ENCODE measurements at regions not wholly inside any gene's neighbourhood (a gene's known extent, or its start where the extent isn't known, plus 50 kb on each side); places are given as distances from the start of the nearest gene placed in this dataset.
"Not testable (repeated sequence)": the region's sequence is repeated elsewhere in the genome, so short reads cannot be mapped to it uniquely, and the experiment has no call there.

DNA sequence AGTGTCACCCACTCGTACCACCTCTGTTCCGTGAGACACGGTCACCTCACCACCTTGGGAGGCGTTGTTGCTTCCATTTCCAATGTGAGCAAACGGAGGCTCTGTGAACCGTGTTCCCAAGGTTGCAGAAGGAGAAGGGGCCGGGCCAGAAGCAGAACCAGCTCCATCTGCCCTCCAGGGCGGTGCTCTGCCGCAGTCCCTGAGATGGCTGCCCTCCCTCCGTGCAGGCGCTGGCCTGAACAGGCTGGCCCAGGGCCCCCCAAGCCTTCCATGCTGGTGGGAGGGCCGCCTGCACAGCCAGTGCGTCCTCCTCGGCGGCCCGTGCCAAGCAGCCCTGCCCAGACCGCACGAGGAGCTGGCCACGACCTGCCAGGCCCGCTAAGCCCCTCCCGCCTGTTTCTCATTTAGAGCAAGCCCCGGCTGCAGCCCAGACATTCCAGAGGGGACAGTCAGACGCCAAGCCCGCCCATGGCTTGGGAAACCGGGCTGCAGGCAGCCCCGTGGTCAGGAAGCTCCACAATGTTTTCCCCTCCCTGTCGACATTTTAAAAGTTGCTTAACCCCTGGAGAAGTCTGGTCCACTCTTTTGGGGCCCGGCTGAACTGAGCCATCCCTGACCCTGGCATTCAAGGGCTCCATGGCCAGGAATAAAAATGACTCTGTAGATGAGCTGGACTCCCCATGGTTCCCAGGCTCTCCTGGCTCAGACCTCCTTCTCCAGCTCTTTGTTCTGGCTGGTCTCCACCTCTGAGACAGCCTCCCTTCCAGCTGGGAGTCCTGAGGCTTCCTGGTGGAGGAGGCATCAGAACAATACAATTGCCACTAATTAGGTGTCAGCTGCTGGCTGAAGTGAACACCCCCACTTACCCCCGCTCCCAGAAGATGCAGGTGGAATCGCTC, 236.0 kb downstream of the BCL11B start:
- DNase-seq (ENCODE audit: low spot score) = peak; percentile 88
- H3K4me2 ChIP-seq = peak overlapping the region; percentile 36
- H4K20me1 ChIP-seq (ENCODE audit: insufficient read depth, poor library complexity, severe bottlenecking) = no peaks in the 10 kb centered on the region
- H3K79me2 ChIP-seq = no peaks in the 10 kb centered on the region
- peak overlapping the region; percentile 50 for H3K27ac ChIP-seq
- H3K27me3 ChIP-seq = no peaks in the 10 kb centered on the region
- no peaks in the 10 kb centered on the region for H3K36me3 ChIP-seq (replicated peaks; ENCODE audit: insufficient read depth, low read depth)
- H3K4me1 ChIP-seq (ENCODE audit: insufficient read depth) = peaks cover 11% of the 10 kb centered on the region
- TF ChIP-seq EZH2phosphoT487 (IDR thresholded peaks at IDR 0.05; ENCODE audit: low read depth, severe bottlenecking, unreplicated experiment) = no peak
- peak; percentile 19 for TF ChIP-seq CTCF (IDR thresholded peaks at IDR 0.05; ENCODE audit: poor library complexity)
- no peaks in the 10 kb centered on the region for H3K9me3 ChIP-seq (ENCODE audit: low read depth)
- no peak overlapping the region for H3K4me3 ChIP-seq
- WGBS (ENCODE audit: low lambda C conversion rate, missing lambda C conversion rate) = 40% methylated on average over 30 of the region's 30 CpGs
- peak overlapping the region; percentile 60 for H2AFZ ChIP-seq
- H3K9me2 ChIP-seq (replicated peaks; ENCODE audit: insufficient read depth) = no peaks in the 10 kb centered on the region

GRCh38 chr14:99036611-99037293, 235.2 kb downstream of the BCL11B start:
- H3K36me3 ChIP-seq (replicated peaks; ENCODE audit: insufficient read depth, low read depth) = no peaks in the 10 kb centered on the region
- TF ChIP-seq CTCF (IDR thresholded peaks at IDR 0.05; ENCODE audit: poor library complexity) (no peak), EZH2 (IDR thresholded peaks at IDR 0.05; ENCODE audit: borderline replicate concordance) (no peak), EZH2phosphoT487 (IDR thresholded peaks at IDR 0.05; ENCODE audit: low read depth, severe bottlenecking, unreplicated experiment) (no peak)
- H3K27ac ChIP-seq = peak overlapping the region; percentile 50
- 94% methylated on average over 25 of the region's 25 CpGs for WGBS (ENCODE audit: low lambda C conversion rate, missing lambda C conversion rate)
- peaks cover 11% of the 10 kb centered on the region for H3K4me1 ChIP-seq (ENCODE audit: insufficient read depth)
- H3K79me2 ChIP-seq = no peaks in the 10 kb centered on the region
- H3K4me2 ChIP-seq = peak overlapping the region; percentile 36
- H3K9me3 ChIP-seq (ENCODE audit: low read depth) = no peaks in the 10 kb centered on the region
- H3K9me2 ChIP-seq (replicated peaks; ENCODE audit: insufficient read depth) = no peaks in the 10 kb centered on the region
- peak overlapping the region; percentile 60 for H2AFZ ChIP-seq
- no peaks in the 10 kb centered on the region for H3K27me3 ChIP-seq
- no peak for DNase-seq (ENCODE audit: low spot score)
- no peaks in the 10 kb centered on the region for H4K20me1 ChIP-seq (ENCODE audit: insufficient read depth, poor library complexity, severe bottlenecking)
- no peak overlapping the region for H3K4me3 ChIP-seq

DNA sequence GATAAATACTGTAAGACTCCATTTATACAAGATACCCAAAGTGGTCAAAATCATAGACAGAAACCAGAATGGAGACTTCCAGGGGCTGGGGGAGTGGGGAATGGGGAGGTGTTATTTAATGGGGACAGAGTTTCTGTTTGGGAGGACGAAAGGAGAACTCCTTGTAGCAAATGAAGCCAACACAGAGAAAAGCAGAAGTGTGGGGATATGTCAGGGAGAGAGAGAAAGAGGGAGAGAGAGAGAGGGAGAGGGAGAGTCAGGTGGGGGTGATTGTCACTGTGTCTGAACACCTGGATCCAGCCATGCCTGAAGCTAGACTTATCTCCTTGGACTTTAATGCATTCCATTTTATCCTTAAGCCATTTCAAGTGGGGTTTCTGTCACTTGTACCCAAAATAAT, 234.7 kb downstream of the BCL11B start:
- WGBS (ENCODE audit: low lambda C conversion rate, missing lambda C conversion rate) = 100% methylated on average over 1 of the region's 1 CpG
- H3K27ac ChIP-seq; H3K9me3 ChIP-seq (ENCODE audit: low read depth); H3K4me2 ChIP-seq; H3K27me3 ChIP-seq; H3K36me3 ChIP-seq (replicated peaks; ENCODE audit: insufficient read depth, low read depth); H4K20me1 ChIP-seq (ENCODE audit: insufficient read depth, poor library complexity, severe bottlenecking); H2AFZ ChIP-seq; H3K4me3 ChIP-seq; DNase-seq (ENCODE audit: low spot score); H3K79me2 ChIP-seq; H3K9me2 ChIP-seq (replicated peaks; ENCODE audit: insufficient read depth): not testable (repeated sequence)
- peaks cover 11% of the 10 kb centered on the region for H3K4me1 ChIP-seq (ENCODE audit: insufficient read depth)

- Histone ChIP-seq H3K4me3 (no peak overlapping the region), H3K4me2 (no peak overlapping the region), H3K27ac (no peak overlapping the region), H3K9me2 (replicated peaks; ENCODE audit: insufficient read depth) (no peaks in the 10 kb centered on the region), H3K9me3 (ENCODE audit: low read depth) (no peaks in the 10 kb centered on the region), H3K27me3 (no peaks in the 10 kb centered on the region), H3K79me2 (no peaks in the 10 kb centered on the region), H3K36me3 (replicated peaks; ENCODE audit: insufficient read depth, low read depth) (no peaks in the 10 kb centered on the region), H4K20me1 (ENCODE audit: insufficient read depth, poor library complexity, severe bottlenecking) (no peaks in the 10 kb centered on the region), H2AFZ (no peak overlapping the region), H3K4me1 (ENCODE audit: insufficient read depth) (peaks cover 11% of the 10 kb centered on the region)
- TF ChIP-seq EZH2phosphoT487 (IDR thresholded peaks at IDR 0.05; ENCODE audit: low read depth, severe bottlenecking, unreplicated experiment) (no peak), CTCF (IDR thresholded peaks at IDR 0.05; ENCODE audit: poor library complexity) (no peak), EZH2 (IDR thresholded peaks at IDR 0.05; ENCODE audit: borderline replicate concordance) (no peak)
- DNase-seq (ENCODE audit: low spot score) = no peak
- WGBS (ENCODE audit: low lambda C conversion rate, missing lambda C conversion rate) = 80% methylated on average over 10 of the region's 10 CpGs
Observed at GRCh38 chr14:99037777-99038430, 234.1 kb downstream of the BCL11B start.
